GM21423 (cell line): ENCODE measurements at regions not wholly inside any gene's neighbourhood (a gene's known extent, or its start where the extent isn't known, plus 50 kb on each side); places are given as distances from the start of the nearest gene placed in this dataset.
A peak's percentile ranks its signal among the peaks of the same experiment; 100 is the strongest.
"Not testable (repeated sequence)": the region's sequence is repeated elsewhere in the genome, so short reads cannot be mapped to it uniquely, and the experiment has no call there.

ENCODE experiments used
- ATAC-seq: cut with Tn5 transposase; IDR thresholded peaks from one replicate; pipeline ENCODE4 v1.9.1; 2021; ENCODE audit warnings: mild to moderate bottlenecking, moderate library complexity; ENCODE audit not compliant: unreplicated experiment

DNA sequence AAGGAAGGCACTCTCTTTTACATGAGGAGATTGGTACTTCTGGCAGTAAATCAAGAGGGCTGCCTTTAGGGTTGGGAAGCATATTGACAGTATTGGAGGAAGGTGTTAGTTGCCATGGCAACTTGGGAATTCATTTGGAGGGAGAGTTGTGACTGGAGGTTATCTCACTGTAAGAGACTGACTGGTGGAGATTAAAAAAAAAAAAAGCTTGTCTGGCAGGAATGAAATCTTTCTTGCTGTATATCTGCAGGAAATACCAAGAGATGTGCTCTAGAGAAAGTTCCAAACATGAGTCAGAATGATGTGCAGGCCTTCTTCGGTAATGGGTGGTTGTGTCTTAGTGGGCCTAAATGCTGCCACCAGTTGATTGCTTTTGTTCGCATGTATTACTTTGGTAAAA is 59.8 kb upstream of the FAM72C start:
- ATAC-seq: not testable (repeated sequence)

GRCh38 chr1:144026022-144026421 is 54.2 kb upstream of the FAM72C start:
- ATAC-seq: peak; percentile 78

DNA sequence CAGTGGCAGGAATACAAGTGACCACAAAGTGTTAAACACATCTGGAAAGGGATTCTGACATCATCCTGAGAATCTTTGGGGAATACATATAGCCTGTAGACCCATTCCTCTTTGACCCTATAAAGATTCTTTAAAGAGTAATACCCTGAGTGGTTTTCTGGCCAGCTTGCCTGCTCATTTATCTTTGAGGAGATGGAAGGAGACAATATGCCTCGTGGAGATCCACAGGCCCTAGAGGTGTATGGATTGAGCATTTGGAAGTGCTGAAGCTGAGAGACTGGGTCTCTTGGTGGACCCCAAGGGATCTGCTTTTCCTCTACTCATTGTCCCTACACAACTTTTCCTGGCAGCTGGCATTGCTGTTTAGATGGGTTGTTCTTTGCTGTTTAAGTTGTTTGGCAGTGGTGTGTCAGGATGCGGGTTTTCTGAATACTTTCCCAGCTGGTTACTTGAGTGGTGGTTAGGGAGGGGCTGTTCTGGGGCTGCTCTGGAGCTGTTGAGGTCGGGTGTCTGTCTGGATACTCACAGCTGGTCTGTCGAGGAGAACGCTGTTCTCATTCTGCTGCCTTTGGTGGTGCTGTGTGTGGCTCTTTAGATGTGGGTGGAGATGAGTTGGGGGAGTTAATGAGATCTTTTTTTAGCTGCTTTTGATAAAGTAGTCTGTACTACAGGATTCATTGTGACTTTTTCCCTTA is 50.1 kb upstream of the FAM72C start:
- ATAC-seq: not testable (repeated sequence)
